Activated gamma-delta T cell treated with anti-CD3 and anti-CD28 coated beads, Interleukin-2, amount 50 U/mL, for 16 hours (primary cell): ENCODE measurements at regions not wholly inside any gene's neighbourhood (a gene's known extent, or its start where the extent isn't known, plus 50 kb on each side); places are given as distances from the start of the nearest gene placed in this dataset.

Experiments
- DNase-seq: peaks from one replicate; pipeline ENCODE4 v3.0.0-alpha.2; 2020; ENCODE audit warnings: low read depth

DNA sequence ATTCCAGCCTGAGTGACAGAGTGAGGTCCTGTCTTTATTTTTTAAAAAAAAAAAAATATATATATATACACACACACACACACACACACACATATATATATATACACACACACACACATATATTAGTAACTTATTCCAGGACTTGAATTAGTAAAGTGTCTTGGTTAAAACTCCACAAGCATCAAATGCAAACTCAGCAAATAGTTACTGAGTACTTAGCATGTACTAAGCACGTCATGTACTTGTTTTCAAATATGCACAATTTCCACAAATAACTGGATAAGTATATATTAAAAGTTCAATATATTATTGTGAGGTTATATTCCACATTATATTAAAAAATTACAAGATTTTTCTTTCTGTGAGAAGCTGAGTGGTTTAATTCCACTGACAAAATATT, 304.7 kb downstream of the ZEB2 start:
- DNase-seq, result no peak

DNA sequence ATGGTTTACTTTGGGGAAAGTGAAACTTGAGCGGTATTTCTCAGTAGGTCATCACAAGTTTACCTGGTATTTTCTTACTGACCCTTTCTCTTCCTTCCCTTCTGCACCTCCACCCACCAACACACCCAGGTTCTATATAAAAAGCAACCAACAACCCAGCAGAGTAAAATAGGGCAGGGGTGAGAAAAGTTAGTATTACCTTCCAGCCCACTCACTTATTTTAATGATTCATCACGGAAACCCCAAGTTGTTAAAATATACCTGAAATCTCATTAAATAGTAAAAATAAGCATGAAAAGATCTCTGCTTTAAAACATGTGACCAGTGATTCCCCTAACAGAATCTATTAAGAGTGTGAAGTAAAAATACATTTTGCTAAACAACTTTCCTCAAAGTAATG, 306.1 kb downstream of the ZEB2 start:
- no peak for DNase-seq

DNA sequence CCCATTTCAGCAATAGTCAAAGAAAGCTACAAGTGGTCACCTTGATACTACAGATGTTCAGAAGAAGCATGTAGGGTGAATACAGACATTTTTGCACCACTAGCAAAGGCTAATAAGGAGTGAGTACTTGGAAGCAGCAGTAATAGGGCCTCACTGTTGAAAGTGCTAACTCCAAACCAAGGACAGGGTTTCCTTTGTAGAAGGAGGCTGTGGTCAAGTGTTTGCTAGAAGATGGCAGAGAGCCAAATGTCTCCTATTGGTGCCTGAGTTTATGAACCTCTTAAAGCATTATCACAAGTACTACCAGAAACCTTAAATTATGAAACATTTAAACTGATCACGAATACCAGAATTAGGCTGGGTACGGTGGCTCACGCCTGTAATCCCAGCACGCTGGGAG, 308.1 kb downstream of the ZEB2 start:
- DNase-seq, result no peak

DNA sequence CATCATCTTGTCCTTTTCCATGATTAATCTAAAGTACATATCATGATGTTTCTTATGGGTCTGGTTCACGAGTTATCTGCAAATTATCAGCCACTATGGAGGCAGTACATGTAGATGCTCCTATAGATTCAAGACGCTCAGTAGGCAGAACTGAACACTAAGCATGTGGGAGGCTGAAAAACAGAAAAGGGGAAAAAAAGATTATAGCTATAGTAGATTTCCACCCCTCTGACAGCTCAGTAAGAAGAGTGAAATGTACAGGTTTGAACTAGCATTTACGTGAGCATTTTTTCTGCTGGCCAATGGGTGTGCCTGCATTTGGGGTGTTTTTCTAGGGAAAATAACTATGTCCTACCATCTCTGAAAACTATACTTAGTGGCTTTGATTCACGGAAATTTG, 308.9 kb downstream of the ZEB2 start:
- no peak for DNase-seq

DNA sequence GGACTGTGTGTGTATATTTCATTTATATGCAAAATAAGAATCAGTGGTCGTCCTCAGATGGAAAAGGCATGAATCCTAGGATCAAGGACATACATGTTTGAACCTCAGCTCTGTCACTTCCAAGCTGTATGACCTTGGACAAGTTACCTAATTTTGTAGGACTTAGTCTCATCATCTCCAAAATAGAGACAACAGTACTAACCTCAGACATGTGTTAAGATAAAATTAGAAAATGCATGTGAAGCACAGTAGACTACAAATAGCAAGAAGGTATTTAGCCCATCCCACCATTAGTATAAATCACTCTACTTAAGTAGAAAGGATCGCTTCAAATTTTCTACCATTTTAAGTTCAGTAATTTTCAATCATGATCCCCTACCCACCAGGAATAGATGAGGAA, 309.8 kb downstream of the ZEB2 start:
- DNase-seq, result no peak

DNA sequence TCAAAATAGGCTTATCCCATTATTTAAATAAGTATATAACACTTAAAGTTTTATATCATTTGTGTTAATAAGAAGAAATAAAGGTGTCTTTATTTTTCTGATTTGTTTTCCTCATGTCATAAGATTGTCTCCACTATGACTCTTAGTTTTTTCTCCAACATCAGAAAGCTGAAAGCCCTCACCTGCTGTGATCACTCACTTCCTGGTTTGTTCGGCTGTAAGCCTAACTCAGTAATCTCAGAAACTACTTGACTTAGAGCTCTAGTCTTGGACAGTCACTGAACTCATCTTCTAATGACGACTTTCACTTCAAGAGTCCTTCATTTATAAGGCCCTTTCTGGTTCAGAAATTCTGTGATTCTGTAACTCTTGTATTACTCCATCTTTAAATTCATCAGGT, 311.0 kb downstream of the ZEB2 start:
- no peak for DNase-seq

DNA sequence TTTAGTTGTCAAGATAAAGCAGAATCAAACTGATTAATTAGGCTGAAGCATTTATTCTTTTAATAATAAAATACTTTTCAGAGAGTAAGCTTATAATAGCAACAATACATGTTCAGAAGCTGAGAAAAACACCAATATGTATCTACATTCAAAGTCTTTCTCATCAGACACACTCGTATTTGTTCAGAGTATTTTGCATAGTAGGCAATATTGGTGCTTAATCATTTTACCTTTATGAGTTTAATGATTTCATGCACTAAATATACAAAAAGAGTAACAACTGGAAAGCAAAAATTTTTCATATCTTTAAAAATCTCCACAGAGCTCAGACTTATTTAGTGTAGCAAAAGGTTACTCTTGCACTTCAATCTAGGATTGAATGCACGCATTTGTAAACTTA, 313.9 kb downstream of the ZEB2 start:
- DNase-seq, result no peak

DNA sequence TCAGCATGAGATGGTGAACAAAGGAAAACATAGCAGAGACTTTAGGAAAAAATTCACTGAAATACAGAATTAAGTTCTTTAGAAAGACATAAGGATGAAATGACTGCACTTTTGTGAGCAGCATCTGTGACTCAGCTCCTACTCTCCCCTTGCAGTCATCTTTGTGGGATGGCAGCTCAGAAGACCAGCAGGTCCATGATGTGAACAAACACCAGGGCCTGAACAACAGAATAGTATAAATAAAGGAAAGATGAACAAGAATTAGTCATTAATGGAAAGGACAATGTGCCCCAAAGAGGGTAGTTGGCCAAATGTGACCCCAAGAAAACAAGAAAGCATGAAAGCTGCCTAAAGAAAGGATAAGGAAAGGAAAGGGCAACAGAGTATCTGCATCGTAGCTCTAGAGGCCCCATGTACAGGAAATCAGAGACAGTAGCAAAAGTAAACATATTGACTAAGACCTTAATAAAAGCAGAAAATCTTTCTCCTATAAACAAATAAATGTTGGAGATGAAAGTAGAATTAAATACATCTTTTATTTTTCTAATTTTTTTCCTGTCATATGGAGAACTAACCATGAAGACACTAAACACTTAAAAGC, 318.0 kb downstream of the ZEB2 start:
- no peak for DNase-seq

DNA sequence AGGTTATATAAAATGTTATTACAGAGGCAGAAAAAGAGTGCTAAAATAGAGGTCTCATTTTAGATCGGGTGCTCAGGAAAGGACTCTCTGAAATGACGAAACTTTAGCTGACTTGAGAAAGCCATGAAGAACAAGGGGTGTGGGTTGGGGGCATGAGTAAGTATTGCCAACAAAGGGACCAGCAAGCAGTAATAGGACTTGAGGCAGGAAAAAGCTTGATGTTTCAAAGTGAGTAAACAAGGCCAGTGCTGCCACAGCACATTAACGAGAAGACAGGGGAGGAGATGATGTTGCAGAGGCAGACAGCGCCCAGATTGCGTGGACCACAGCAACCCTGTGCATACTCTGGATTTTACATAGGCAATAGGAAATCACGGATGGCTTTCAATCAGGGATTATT, 318.8 kb downstream of the ZEB2 start:
- no peak for DNase-seq

DNA sequence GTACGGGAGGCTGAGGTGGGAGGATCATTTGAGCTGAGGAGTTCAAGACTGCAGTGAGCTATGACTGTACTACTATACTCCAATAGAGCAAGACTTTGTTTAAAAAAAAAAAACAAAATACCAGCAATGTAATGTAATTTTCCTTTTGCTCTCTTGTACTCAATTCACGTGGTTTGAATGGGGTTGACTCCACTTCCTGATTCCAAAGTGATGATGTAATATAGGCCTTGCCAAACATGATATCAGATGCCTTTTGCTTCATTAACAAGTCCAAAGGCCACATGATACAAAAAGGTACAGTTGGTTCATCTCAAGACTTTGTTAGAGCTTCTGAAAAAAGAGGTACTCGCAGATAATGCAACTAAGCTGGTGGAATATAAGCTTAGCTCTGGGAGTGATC, 321.8 kb downstream of the ZEB2 start:
- no peak for DNase-seq

DNA sequence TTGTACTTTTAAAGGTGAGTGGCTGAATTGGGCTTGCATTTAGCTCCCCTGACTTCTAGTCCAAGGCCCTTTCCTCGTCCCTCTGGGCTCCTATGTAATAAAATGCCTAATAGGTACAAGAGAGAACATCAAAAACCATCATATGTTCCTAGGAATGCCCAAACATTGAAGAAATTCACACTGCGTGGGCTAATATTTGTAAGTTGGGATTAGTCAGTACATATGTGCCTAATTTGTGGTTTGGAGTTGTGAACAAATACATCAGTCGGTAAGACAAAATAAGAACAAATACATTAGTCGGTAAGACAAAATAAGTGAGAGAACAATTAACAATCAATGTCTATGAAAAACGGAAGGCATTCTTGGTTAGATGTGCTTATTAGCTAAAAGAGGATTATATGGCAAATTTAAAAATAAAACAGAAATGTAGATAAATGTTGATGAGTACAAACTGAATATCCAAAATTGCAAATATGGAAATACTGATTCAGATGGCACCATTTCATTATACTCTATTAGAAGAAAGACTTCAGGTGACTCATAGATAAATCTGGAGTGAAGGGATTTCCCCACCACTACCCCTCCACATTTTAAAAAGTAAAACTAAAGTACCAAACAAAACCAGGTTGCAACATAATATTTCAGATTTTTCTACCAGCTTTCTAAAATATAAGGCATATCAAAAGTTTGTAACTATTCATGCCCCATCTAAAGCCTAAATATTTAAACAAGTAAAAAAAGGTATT, 325.4 kb downstream of the ZEB2 start:
- no peak for DNase-seq

DNA sequence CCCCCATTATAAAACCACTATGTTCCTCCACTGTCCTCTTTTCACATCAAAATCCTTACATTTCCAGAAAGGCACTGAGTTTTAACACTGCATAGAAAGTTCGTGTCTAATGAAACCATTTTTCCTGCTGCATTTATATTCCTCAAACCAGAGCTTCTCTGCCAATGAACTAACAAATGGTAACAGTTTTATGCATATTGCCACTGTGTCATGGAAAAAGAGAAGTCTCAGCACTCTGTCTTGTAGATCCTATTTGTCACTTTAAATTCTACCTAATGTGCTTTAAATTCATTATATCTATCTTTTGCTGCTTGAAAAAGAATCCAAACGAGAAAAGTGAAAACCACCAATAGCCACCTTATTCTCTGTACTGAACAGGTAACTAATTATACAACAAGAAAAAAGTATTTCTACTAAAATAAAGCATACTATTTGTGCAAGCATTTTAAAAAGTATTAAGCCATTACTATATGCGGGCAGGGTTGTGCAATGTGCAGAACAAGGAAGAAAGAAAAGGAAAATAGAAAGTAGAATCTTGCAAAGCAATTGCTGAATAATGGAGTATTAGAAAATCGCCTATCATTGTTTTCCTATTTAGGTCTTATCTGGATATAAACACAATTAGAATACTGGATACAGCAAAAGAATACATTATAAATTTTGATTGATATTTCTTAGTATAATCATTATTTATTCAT, 328.9 kb downstream of the ZEB2 start:
- DNase-seq, result no peak

DNA sequence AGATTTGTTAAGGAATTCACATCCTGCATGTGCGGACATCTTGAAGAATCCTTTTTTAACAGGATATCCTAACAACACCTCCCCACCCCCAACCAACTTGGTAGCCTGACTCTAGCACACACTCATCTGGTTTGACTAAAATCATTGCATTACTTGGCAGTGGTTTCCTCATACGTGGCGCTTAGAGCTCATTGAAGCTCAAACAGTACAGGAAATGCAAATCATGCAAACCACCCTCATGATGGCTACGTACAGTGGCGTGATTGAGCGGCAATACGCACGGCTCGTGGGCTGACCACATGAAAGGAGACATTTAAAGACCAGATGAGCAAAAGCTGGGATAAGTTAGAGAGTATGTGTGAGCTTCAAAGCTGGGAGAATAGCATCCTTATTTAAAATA, 336.2 kb downstream of the ZEB2 start:
- peak; percentile 60 for DNase-seq

DNA sequence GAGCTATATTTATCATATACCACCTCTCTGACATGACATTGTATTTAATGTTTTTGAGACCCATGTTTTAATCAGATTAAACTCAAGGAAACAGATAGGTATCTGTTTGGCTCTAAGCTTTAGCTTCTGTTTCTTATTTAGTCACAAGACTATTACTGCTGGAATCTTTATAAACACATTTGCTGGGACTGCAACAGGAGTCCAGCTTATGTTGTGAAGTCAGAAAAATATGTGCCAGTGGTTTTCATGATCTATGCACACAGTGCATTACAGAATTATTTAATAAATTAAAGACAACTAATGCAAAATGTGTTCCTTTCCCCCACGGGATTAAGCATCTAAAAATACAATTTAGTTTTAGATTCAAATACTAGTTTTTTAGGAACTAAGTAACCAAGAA, 338.9 kb downstream of the ZEB2 start:
- no peak for DNase-seq

DNA sequence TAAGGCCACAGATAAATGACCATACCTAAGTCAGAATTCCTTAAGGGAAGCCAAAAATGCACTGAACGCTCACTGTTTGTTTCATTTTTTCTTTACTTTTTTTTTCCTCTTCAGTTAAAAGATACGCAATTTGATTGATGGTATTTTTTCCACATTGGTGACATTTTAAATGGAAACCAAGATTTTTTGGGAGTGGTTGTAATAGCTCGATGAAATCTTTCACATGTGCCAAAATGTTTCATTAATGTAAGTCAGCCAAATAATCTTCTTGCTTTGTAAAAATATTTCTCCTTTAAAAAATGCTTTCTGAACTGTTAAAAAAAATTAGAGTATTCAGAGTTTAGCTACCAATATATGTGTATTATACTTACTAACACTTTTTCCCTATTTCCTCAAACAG, 339.8 kb downstream of the ZEB2 start:
- no peak for DNase-seq

DNA sequence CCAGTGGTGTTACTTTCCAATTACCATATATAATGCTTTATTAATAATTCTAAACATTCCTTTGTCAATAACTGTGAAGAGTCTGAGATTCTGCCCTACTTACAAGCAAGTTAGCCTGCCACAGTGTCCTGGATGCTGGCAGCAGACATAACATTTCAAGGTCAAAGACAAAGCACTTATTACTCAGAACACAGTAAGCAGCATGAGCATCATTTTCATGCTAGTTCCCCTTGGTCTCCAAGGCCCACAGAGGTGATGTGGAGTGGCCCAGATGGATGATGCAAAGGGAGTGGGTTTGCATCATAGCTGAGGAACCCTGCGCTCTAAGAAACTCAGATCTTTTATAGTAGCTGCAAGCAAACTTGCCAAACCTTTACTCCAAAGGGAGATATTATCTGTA, 349.7 kb downstream of the ZEB2 start:
- no peak for DNase-seq

DNA sequence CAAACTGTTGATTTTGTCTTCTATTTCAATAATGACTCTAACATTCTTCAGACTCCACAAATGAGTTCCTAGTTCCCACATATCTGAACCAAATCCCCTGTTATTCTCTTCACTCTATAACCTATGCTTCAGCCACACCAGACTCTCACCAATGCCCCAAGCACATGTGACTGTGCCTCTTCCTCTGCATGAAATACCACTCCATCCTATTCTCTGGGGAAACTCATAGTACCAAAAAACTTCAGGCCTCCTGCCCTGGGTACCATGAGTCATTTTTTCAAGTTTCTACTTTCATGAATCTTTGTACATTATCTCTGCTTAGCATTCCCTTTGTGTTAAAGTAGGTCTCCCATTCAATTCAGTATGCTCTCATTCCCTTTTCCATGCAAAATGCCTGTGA, 353.2 kb downstream of the ZEB2 start:
- DNase-seq, result no peak

DNA sequence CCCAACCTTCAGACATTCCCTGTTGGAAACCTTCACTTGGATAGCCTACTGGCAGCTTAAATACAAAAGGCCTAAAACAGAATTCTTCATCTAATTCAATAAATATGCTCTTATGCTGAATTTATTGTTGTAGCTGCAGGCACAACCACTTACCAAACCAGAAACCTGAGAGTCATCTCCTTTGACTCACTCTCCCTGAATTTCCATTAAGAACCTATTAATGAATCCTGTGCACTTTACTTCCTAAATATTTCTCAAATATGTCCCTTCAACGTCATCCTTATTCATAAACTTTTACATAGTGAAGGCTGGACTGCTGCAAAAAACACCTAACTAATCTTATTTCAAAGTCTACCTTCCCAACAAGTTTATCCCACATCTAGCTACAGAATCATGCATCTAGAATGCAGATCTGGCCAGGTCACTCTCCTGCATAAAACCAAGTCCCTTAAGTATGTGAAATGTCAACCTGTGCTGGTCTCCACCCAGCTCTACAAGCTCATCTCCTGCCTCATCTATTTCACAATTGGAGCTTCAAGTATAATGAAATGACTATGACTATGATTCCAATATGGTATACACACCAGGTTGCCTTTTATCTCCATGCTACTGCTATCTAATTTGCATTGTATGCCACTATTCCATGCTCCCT, 354.2 kb downstream of the ZEB2 start:
- DNase-seq, result no peak

DNA sequence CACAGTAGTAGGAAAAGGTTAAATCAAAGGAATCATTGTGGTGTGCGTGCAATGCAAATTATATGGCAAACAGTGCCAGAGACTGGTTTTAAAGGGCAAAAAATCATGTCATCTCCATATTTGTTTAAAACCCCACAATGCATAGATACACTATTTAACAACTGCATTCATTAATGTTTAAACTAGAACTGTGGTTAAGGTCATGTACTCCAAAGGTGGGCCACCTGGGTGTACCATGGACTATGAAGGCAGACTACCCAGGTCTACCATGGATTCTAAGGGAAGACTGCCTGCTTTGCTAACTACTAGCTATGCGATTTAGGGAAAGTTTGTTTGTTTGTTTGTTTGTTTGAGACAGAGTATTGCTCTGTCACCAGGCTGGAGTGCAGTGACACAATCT, 356.3 kb downstream of the ZEB2 start:
- DNase-seq, result no peak

DNA sequence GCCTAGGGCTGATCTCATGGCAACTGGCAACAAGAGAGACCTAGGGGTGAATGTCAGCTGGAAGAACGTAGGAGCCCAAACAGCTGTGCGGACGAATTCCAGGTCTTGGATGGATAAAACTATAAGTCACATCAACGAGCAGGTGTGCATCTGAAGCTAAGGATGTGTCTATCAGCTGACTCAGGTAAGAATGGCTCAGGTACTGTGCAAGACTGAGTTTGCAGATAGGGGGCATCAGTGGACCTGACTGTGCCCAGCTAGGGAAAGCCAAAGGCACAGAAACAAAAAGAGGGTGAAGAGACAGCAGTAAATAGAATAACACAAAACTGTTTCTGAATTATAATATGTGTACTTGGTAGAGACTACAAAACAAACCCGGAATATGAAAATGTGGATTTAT, 357.3 kb downstream of the ZEB2 start:
- peak; percentile 27 for DNase-seq

DNA sequence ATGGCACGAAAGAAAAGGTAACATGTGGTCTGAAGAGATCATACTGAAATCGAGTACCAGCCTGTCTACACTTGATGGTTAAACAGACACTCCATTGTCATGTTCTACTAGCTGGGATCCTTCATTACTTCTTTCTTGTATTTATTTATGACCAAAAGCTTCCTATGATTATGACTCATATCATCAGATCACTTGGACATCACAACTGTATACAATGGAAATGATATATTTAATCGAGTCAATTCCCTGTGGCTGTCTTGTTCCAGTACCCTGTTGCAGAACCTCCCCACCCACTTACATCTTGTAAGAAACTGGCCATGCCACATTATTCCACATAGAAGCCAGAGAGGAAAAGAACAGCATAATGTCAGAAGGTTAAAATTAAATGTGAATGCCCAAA, 358.9 kb downstream of the ZEB2 start:
- no peak for DNase-seq

DNA sequence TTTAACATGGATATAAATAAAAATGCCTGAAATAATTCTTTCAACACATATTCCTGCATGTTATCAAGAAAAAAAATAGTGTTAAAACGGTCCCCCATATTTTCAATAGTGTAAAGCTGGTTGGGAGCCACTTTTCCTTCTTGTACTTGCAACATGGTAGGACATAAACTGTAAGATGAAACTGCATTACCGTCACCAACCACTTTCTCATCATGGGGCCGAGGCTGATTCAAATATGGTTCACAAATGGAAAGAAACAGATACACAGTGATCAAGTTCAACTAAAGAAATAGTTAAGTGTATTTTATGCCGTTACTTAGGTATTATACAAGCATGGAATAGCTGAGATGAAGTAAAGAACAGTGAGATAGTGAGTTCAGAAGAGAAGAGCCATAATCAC, 360.7 kb downstream of the ZEB2 start:
- no peak for DNase-seq

DNA sequence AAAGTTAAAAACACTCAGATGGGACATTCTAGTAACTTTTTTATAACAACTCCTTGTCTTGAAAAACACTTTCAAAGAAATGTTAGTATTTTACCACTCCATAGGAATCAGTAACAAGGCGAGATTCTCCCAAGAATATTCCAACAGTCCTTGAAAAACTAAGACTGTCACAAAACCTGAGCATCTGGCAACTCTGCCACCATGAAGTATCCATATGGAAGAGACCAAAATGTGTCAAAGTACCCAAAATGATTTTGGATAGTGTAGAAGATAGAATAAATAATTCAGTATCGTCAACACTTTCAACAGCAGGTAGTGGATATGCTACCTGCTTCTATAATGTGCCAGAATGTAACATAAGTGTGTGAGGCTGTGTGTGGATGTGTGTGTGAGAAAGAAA, 361.8 kb downstream of the ZEB2 start:
- no peak for DNase-seq
